B cell (primary cell): ENCODE measurements at regions not wholly inside any gene's neighbourhood (a gene's known extent, or its start where the extent isn't known, plus 50 kb on each side); places are given as distances from the start of the nearest gene placed in this dataset.

Experiments
- ATAC-seq: fragments of 200-7000 bp; cut with Tn5 transposase; one replicate; pipeline ENCODE4 v1.10.0; 2021; ENCODE audit warnings: low read depth, mild to moderate bottlenecking, moderate number of reproducible peaks, moderate library complexity
- CTCF ChIA-PET: fragments of 350-600 bp; sonication (Branson Sonifier 250); formaldehyde crosslinking; loops from one replicate; lab custom pipeline; 2021; ENCODE audit warnings: antibody characterized with exemption, inconsistent platforms; lab: Charles Lee
- POLR2A ChIA-PET: fragments of 350-600 bp; sonication (Branson Sonifier 250); formaldehyde crosslinking; loops from one replicate; lab custom pipeline; 2021; ENCODE audit warnings: antibody characterized with exemption; lab: Charles Lee
- DNase-seq: peaks from one replicate; pipeline ENCODE4 v3.0.0; 2013
- H2AFZ ChIP-seq: 2 replicates; pipeline ENCODE4 v1.6.1; 2012; ENCODE audit warnings: mild to moderate bottlenecking, low read depth, low read length; ENCODE audit not compliant: insufficient read depth, poor library complexity, severe bottlenecking
- H3K27ac ChIP-seq, 2 donors: 1 replicate in 1 of 2; 2 replicates in 1 of 2; pipeline ENCODE4 v1.5.1; 2012 to 2013; ENCODE audit warnings: low read length in 2 of 2, mild to moderate bottlenecking in 2 of 2, moderate library complexity in 1 of 2
- H3K27me3 ChIP-seq, 4 experiments: fragments of 200-600 bp in 1 of 4; sonication (generic) in 1 of 4; replicated peaks in 1 of 4; 1 replicate in 2 of 4; 2 replicates in 2 of 4; pipeline versions ENCODE4 v1.6.1 to v1.7.0; 2013 to 2016; ENCODE audit warnings: low read length in 3 of 4, mild to moderate bottlenecking in 2 of 4, mixed read lengths in 1 of 4, moderate library complexity in 1 of 4; ENCODE audit not compliant: insufficient read depth in 4 of 4, control insufficient read depth in 3 of 4; ENCODE audit errors: control extremely low read depth in 1 of 4
- H3K36me3 ChIP-seq, 2 experiments: replicated peaks in 1 of 2; 1 replicate in 1 of 2; 2 replicates in 1 of 2; pipeline versions ENCODE4 v1.6.1 to v1.7.1; 2013; ENCODE audit warnings: low read length in 1 of 2; ENCODE audit not compliant: insufficient read depth in 2 of 2, control insufficient read depth in 1 of 2; ENCODE audit errors: control extremely low read depth in 1 of 2, extremely low read depth in 1 of 2
- H3K4me1 ChIP-seq, 2 donors: fragments of 200-600 bp in 1 of 2; sonication (generic) in 1 of 2; 1 replicate in 1 of 2; 2 replicates in 1 of 2; pipeline versions ENCODE4 v1.5.1 to v1.6.1; 2013 to 2017; ENCODE audit warnings: low read length in 2 of 2; ENCODE audit not compliant: control insufficient read depth in 2 of 2, insufficient read depth in 2 of 2
- H3K4me2 ChIP-seq: replicated peaks from 2 replicates; pipeline ENCODE3; 2012; ENCODE audit warnings: mild to moderate bottlenecking, low read depth, low read length; ENCODE audit not compliant: poor library complexity, severe bottlenecking
- H3K4me3 ChIP-seq, 5 experiments: fragments of 200-600 bp in 1 of 5; sonication (generic) in 1 of 5; 1 replicate in 3 of 5; 2 replicates in 2 of 5; pipeline versions ENCODE4 v1.5.1 to v1.7.0; 2011 to 2016; ENCODE audit warnings: low read length in 4 of 5, mild to moderate bottlenecking in 4 of 5, low read depth in 2 of 5, control low read depth in 1 of 5, moderate library complexity in 1 of 5; ENCODE audit not compliant: insufficient read depth in 1 of 5; ENCODE audit errors: control extremely low read depth in 1 of 5, extremely low read depth in 1 of 5
- H3K79me2 ChIP-seq: fragments of 200-600 bp; sonication (generic); one replicate; pipeline ENCODE4 v1.6.0; 2016; ENCODE audit warnings: low read length; ENCODE audit not compliant: control insufficient read depth, insufficient read depth
- H3K9ac ChIP-seq: fragments of 200-600 bp; sonication (generic); 2 replicates; pipeline ENCODE4 v1.6.1; 2017; ENCODE audit warnings: mild to moderate bottlenecking, low read length, moderate library complexity
- H3K9me3 ChIP-seq, 3 donors: one replicate each; pipeline versions ENCODE4 v1.6.1 to v1.7.1; 2013; ENCODE audit warnings: low read length in 2 of 3; ENCODE audit not compliant: control insufficient read depth in 2 of 3, insufficient read depth in 1 of 3; ENCODE audit errors: control extremely low read depth in 1 of 3
- H4K20me1 ChIP-seq: 2 replicates; pipeline ENCODE4 v1.6.0; 2012; ENCODE audit warnings: mild to moderate bottlenecking, low read length; ENCODE audit not compliant: insufficient read depth, control insufficient read depth, poor library complexity, severe bottlenecking
- H3K27ac Mint-ChIP-seq: one replicate; pipeline ENCODE4 v1.8.0; 2021; ENCODE audit warnings: mixed read lengths
- H3K27me3 Mint-ChIP-seq: one replicate; pipeline ENCODE4 v1.8.0; 2021; ENCODE audit warnings: mixed read lengths
- H3K4me1 Mint-ChIP-seq: one replicate; pipeline ENCODE4 v1.8.0; 2021; ENCODE audit warnings: mixed read lengths
- H3K4me3 Mint-ChIP-seq: one replicate; pipeline ENCODE4 v1.8.0; 2021; ENCODE audit warnings: mixed read lengths
- H3K9me3 Mint-ChIP-seq: one replicate; pipeline ENCODE4 v1.8.0; 2022; ENCODE audit warnings: mixed read lengths; ENCODE audit not compliant: insufficient read depth
- CTCF ChIP-seq: fragments of 200-600 bp; IDR thresholded peaks from one replicate; pipeline ENCODE4 v1.8.0; 2022; ENCODE audit warnings: antibody characterized with exemption, mild to moderate bottlenecking
- EZH2 ChIP-seq: IDR thresholded peaks from 2 replicates; pipeline ENCODE4 v1.6.1; 2012; ENCODE audit warnings: borderline replicate concordance, low read depth, mild to moderate bottlenecking, moderate library complexity, low read length; ENCODE audit not compliant: insufficient read depth, poor library complexity, severe bottlenecking
- WGBS: methylation state at CpG from one replicate; pipeline ENCODE4 v1.1.5; 2013; ENCODE audit warnings: missing lambda C conversion rate; ENCODE audit not compliant: insufficient coverage; 5-methylcytosine and 5-hydroxymethylcytosine counted together
- intact Hi-C: fragments of 100-400 bp; cut with micrococcal nuclease; formaldehyde crosslinking; loops from one replicate; pipeline ENCODE4 v1.10.0; 2022

DNA sequence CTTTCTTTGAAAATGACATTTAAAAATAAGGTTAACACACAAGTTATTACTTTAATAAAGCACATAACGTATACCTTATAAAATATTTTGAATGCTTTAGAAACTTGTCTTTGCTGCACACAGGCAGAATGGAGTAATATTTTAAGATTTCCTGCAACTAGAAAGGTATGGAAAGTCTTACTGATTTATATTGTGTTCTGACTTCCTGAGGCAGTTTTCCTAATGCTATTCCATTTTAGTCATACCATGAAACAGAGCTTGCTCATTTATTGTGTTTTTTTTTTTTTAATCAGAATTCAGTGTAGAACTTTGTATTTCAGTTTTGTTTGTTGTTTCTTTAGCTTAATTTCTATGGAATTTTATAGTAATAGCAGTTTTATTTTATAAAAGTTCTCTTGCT, 60.9 kb upstream of the S1PR1 start:
- Histone ChIP-seq H3K4me2 (no peak overlapping the region), H3K79me2 (no peaks in the 10 kb centered on the region), H3K27me3 (no peaks in the 10 kb centered on the region), H3K9ac (no peak overlapping the region), H3K9me3 (no peaks in the 10 kb centered on the region), H3K36me3 (no peaks in the 10 kb centered on the region), H3K4me1 (peaks cover 8 to 16% of the 10 kb centered on the region in 2 donors), H4K20me1 (no peaks in the 10 kb centered on the region), H3K27ac (no peak overlapping the region), H3K4me3 (no peak overlapping the region), H2AFZ (no peak overlapping the region)
- TF ChIP-seq CTCF (no peak), EZH2 (no peak)
- no CpG with 5 or more reads among the region's 1 CpG for WGBS
- Mint-ChIP-seq H3K9me3 (no peaks in the 10 kb centered on the region), H3K4me1 (peaks cover 16% of the 10 kb centered on the region), H3K4me3 (no peak overlapping the region), H3K27me3 (no peaks in the 10 kb centered on the region), H3K27ac (no peak overlapping the region)
- ChIA-PET CTCF (no interaction called here), POLR2A (no interaction called here)
- DNase-seq (no peak), ATAC-seq (no peak)
- intact Hi-C loops, result no loop called here

GRCh38 chr1:101175466-101175865, 61.4 kb upstream of the S1PR1 start:
- TF ChIP-seq EZH2, result no peak
- Histone ChIP-seq H3K4me3 (no peak overlapping the region), H3K9me3 (no peaks in the 10 kb centered on the region), H3K27me3 (no peaks in the 10 kb centered on the region), H3K9ac (no peak overlapping the region), H3K27ac (no peak overlapping the region), H2AFZ (no peak overlapping the region), H3K4me1 (peaks cover 8 to 16% of the 10 kb centered on the region in 2 donors), H4K20me1 (no peaks in the 10 kb centered on the region), H3K79me2 (no peaks in the 10 kb centered on the region), H3K4me2 (no peak overlapping the region), H3K36me3 (no peaks in the 10 kb centered on the region)
- intact Hi-C loops, result no loop called here
- no peak for ATAC-seq
- no peak overlapping the region for H3K4me3 Mint-ChIP-seq
- ChIA-PET POLR2A (no interaction called here), CTCF (no interaction called here)
- no CpG with 5 or more reads among the region's 3 CpGs for WGBS
- no peak overlapping the region for H3K27ac Mint-ChIP-seq
- DNase-seq, result no peak
- H3K27me3 Mint-ChIP-seq, result no peaks in the 10 kb centered on the region
- peaks cover 16% of the 10 kb centered on the region for H3K4me1 Mint-ChIP-seq
- no peaks in the 10 kb centered on the region for H3K9me3 Mint-ChIP-seq
